Pulmonary artery endothelial cell (primary cell): ENCODE measurements at regions not wholly inside any gene's neighbourhood (a gene's known extent, or its start where the extent isn't known, plus 50 kb on each side); places are given as distances from the start of the nearest gene placed in this dataset.
A peak's percentile ranks its signal among the peaks of the same experiment; 100 is the strongest.
"Not testable (repeated sequence)": the region's sequence is repeated elsewhere in the genome, so short reads cannot be mapped to it uniquely, and the experiment has no call there.

Source experiments
- DNase-seq: peaks from one replicate; pipeline ENCODE4 v3.0.0-alpha.2; 2011; ENCODE audit warnings: low read depth, low spot score

- no peak for DNase-seq
These were observed 86.3 kb downstream of the NUS1 start for GRCh38 chr6:117761610-117762009.

- DNase-seq, result no peak
These were observed 96.1 kb downstream of the NUS1 start for GRCh38 chr6:117771403-117771802.

GRCh38 chr6:117776441-117776840, 101.2 kb downstream of the NUS1 start:
- no peak for DNase-seq

- no peak for DNase-seq
These were observed 106.3 kb downstream of the NUS1 start for GRCh38 chr6:117781550-117781949.

- DNase-seq, result no peak
These were observed 108.0 kb downstream of the NUS1 start for GRCh38 chr6:117783279-117783678.

GRCh38 chr6:117791012-117791411, 115.7 kb downstream of the NUS1 start:
- DNase-seq, result no peak

GRCh38 chr6:117795234-117795633, 111.8 kb upstream of the SLC35F1 start:
- DNase-seq, result no peak

- not testable (repeated sequence) for DNase-seq
These were observed 108.2 kb upstream of the SLC35F1 start for GRCh38 chr6:117798819-117799218.

GRCh38 chr6:117810269-117810668, 96.8 kb upstream of the SLC35F1 start:
- DNase-seq, result no peak

GRCh38 chr6:117817499-117817898, 89.6 kb upstream of the SLC35F1 start:
- DNase-seq, result no peak

- no peak for DNase-seq
These were observed 89.1 kb upstream of the SLC35F1 start for GRCh38 chr6:117817992-117818391.

- DNase-seq, result no peak
These were observed 88.6 kb upstream of the SLC35F1 start for GRCh38 chr6:117818449-117818848.

- no peak for DNase-seq
These were observed 77.3 kb upstream of the SLC35F1 start for GRCh38 chr6:117829594-117830319.

GRCh38 chr6:117837261-117837660, 69.8 kb upstream of the SLC35F1 start:
- no peak for DNase-seq

GRCh38 chr6:117840541-117840983, 66.5 kb upstream of the SLC35F1 start:
- peak; percentile 4 for DNase-seq

- no peak for DNase-seq
These were observed 59.2 kb upstream of the SLC35F1 start for GRCh38 chr6:117847912-117848311.

GRCh38 chr6:117849087-117849486, 58.0 kb upstream of the SLC35F1 start:
- no peak for DNase-seq
